ENCODE measurements at regions not wholly inside any gene's neighbourhood (a gene's known extent, or its start where the extent isn't known, plus 50 kb on each side); places are given as distances from the start of the nearest gene placed in this dataset.

- TF ChIP-seq CTCF (IDR thresholded peaks at IDR 0.05; ENCODE audit: low read depth, low read length) (no peak), MYC (IDR thresholded peaks at IDR 0.05; ENCODE audit: low read depth, low read length) (no peak), POLR2A (IDR thresholded peaks at IDR 0.05; ENCODE audit: extremely low read depth, insufficient read length) (no peak)
Measured at GRCh38 chr11:40023724-40024123, 1435.7 kb downstream of the LRRC4C start.
